ENCODE measurements at regions not wholly inside any gene's neighbourhood (a gene's known extent, or its start where the extent isn't known, plus 50 kb on each side); places are given as distances from the start of the nearest gene placed in this dataset.

GRCh38 chr2:133755480-133756300 lies 187.4 kb upstream of the NCKAP5 start (continued):
- TF ChIP-seq ZNF280B (CRISPR knock-in tag; IDR thresholded peaks at IDR 0.05) (no peak), E2F3 (CRISPR knock-in tag; IDR thresholded peaks at IDR 0.05) (no peak), ZNF589 (CRISPR knock-in tag; IDR thresholded peaks at IDR 0.05; ENCODE audit: low read depth) (no peak), IRF9 (tag; IDR thresholded peaks at IDR 0.05) (no peak), SAFB (IDR thresholded peaks at IDR 0.05; ENCODE audit: borderline replicate concordance, low read depth, low read length) (no peak), EZH2 (IDR thresholded peaks at IDR 0.05; ENCODE audit: borderline replicate concordance, low read depth, low read length) (no peak)

- 0% methylated on average over 1 of the region's 1 CpG for WGBS (ENCODE audit: insufficient coverage, low coverage, missing lambda C conversion rate)
- CTCF ChIA-PET (ENCODE audit: low intra/inter-chr PET ratio) = no interaction called here
- TF ChIP-seq CHCHD3 (CRISPR knock-in tag; IDR thresholded peaks at IDR 0.05) (no peak), ARID1B (IDR thresholded peaks at IDR 0.05) (no peak), MEIS2 (IDR thresholded peaks at IDR 0.05; ENCODE audit: partially characterized antibody) (no peak), ZNF639 (CRISPR knock-in tag; conservative IDR thresholded peaks at IDR 0.05 in 1 of 2, IDR thresholded peaks at IDR 0.05 in 1 of 2) (no peak), ESRRB (CRISPR knock-in tag; IDR thresholded peaks at IDR 0.05; ENCODE audit: borderline replicate concordance) (no peak), GTF2E2 (tag; IDR thresholded peaks at IDR 0.05) (no peak), TCF15 (CRISPR knock-in tag; IDR thresholded peaks at IDR 0.05) (no peak), ZNF174 (CRISPR knock-in tag; IDR thresholded peaks at IDR 0.05) (no peak), BRCA1 (IDR thresholded peaks at IDR 0.05) (no peak), BRCA1 (CRISPR knock-in tag; IDR thresholded peaks at IDR 0.05) (no peak)
Measured at GRCh38 chr2:133756833-133757232, 188.6 kb upstream of the NCKAP5 start.

More at GRCh38 chr2:133756833-133757232, 188.6 kb upstream of the NCKAP5 start:
- POLR2A ChIA-PET = no interaction called here
- Histone ChIP-seq H3K9ac (ENCODE audit: insufficient read depth in 1 of 2, low read depth in 2 of 2, low read length in 2 of 2) (no peak overlapping the region), H3K4me1 (replicated peaks in 1 of 2; ENCODE audit: control insufficient read depth in 2 of 2, insufficient read depth in 2 of 2, low read length in 2 of 2) (no peaks in the 10 kb centered on the region), H3K27me3 (ENCODE audit: control insufficient read depth in 2 of 2, insufficient read depth in 2 of 2, low read length in 2 of 2) (no peaks in the 10 kb centered on the region), H3K9me1 (ENCODE audit: control insufficient read depth, insufficient read depth, low read length) (no peaks in the 10 kb centered on the region), H3K36me3 (ENCODE audit: control insufficient read depth, insufficient read depth, low read length) (no peaks in the 10 kb centered on the region), H3K4me2 (ENCODE audit: insufficient read depth, low read length) (no peak overlapping the region), H3K79me2 (ENCODE audit: control insufficient read depth, insufficient read depth, low read length) (no peaks in the 10 kb centered on the region), H4K20me1 (replicated peaks; ENCODE audit: control insufficient read depth, insufficient read depth, low read length) (no peaks in the 10 kb centered on the region), H2AFZ (ENCODE audit: low read depth, low read length) (no peak overlapping the region), H3K9me3 (replicated peaks; ENCODE audit: control insufficient read depth, insufficient read depth, low read depth, low read length) (no peaks in the 10 kb centered on the region), H3K4me3 (no peak overlapping the region), H3K27ac (ENCODE audit: extremely low read depth, low read depth, low read length) (no peak overlapping the region)
- intact Hi-C loops (cut with micrococcal nuclease) (no loop called here), in situ Hi-C loops (cut with MboI) (no loop called here)
- ATAC-seq (no peak), FAIRE-seq (no peak), DNase-seq (ENCODE audit: extremely low read depth in 1 of 4, low spot score in 3 of 4) (no peak)
- no TSS peak for BruUV-seq (replicated peaks)
